Fibroblast of pulmonary artery (primary cell): ENCODE measurements at regions not wholly inside any gene's neighbourhood (a gene's known extent, or its start where the extent isn't known, plus 50 kb on each side); places are given as distances from the start of the nearest gene placed in this dataset.

Experiments used
- DNase-seq: peaks from one replicate; pipeline ENCODE4 v3.0.0-alpha.2; 2010; ENCODE audit warnings: low read depth
- H3K4me3 ChIP-seq: replicated peaks from 2 replicates; pipeline ENCODE4 v1.5.1; 2011; ENCODE audit warnings: low read depth, mild to moderate bottlenecking, control low read depth, low read length, moderate library complexity
- TF ChIP-seq, protein P1 (sequence below): IDR thresholded peaks from 2 replicates; pipeline ENCODE4 v1.5.1; 2011; ENCODE audit warnings: mild to moderate bottlenecking, control low read depth, low read length, inconsistent platforms; ENCODE audit errors: missing control alignments

DNA sequence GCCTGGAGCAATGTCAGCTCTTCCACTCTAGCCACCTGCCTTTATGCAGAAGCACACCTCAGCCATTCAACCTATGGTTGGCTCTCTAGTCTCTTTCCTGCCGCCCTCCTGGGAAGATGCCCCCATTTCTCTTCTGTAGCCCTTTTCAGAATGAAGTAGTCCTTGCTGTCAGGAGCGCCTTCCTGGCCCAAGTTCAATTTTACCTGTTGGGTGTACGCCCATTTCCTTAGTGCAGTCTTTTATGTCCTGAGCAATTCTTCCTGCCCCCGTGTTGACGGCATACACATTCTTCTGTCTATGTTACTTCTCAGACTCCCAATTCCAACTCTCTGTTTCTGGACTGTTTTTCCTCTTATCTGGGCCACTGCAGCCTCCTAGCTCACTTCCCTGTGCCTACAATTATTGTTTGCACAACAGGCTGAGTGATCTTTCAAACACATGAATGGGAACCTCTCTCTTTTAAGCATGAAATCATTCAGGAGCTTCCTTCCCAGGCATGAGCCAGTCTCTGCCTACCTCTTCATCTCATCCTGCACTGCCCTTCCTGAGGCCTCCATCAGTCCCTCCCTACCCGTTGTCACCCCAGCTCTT, 389.2 kb downstream of the CD83 start:
- H3K4me3 ChIP-seq = no peak overlapping the region
- TF ChIP-seq, protein P1, sequence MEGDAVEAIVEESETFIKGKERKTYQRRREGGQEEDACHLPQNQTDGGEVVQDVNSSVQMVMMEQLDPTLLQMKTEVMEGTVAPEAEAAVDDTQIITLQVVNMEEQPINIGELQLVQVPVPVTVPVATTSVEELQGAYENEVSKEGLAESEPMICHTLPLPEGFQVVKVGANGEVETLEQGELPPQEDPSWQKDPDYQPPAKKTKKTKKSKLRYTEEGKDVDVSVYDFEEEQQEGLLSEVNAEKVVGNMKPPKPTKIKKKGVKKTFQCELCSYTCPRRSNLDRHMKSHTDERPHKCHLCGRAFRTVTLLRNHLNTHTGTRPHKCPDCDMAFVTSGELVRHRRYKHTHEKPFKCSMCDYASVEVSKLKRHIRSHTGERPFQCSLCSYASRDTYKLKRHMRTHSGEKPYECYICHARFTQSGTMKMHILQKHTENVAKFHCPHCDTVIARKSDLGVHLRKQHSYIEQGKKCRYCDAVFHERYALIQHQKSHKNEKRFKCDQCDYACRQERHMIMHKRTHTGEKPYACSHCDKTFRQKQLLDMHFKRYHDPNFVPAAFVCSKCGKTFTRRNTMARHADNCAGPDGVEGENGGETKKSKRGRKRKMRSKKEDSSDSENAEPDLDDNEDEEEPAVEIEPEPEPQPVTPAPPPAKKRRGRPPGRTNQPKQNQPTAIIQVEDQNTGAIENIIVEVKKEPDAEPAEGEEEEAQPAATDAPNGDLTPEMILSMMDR = no peak
- DNase-seq = no peak

DNA sequence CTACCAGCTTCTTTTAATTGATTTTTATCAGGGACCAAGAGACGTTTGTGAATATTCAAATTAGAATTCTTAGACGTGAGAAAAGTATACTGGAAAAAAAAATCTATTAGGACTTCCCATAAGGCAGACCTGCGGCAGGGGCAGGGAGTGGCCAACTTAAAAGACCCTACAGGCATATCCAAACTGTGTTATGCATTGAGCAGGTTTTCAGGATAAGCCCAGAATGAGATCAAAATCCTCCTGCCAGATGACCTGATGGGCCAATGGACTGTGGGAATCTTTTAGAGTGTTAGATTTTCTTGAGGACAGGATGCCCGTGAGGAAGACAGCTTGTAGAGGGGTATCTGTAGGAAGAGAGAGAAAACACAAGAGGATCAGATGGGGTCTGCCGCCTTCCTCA, 391.5 kb downstream of the CD83 start:
- TF ChIP-seq, protein P1 = no peak
- H3K4me3 ChIP-seq = no peak overlapping the region
- DNase-seq = no peak

DNA sequence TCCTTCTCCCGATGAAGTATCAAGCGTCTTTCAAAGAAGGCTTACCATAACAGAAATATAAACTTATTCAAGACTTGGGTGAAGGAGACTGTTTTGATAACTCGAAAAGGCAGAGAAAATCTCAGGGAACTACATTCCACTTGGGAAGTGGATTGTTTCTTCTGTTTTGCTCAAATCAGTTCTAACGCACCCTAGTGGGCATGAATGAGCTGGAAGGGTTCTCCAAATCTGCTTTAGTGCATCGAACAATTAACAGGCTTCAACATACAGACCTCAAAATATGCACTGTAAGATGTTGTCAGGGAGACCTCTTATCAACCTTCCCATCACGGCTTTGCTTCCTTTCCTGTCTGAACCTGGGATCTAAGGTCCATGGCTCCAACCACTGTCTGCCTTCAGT, 392.5 kb downstream of the CD83 start:
- DNase-seq = no peak
- TF ChIP-seq, protein P1 = no peak
- H3K4me3 ChIP-seq = no peak overlapping the region

DNA sequence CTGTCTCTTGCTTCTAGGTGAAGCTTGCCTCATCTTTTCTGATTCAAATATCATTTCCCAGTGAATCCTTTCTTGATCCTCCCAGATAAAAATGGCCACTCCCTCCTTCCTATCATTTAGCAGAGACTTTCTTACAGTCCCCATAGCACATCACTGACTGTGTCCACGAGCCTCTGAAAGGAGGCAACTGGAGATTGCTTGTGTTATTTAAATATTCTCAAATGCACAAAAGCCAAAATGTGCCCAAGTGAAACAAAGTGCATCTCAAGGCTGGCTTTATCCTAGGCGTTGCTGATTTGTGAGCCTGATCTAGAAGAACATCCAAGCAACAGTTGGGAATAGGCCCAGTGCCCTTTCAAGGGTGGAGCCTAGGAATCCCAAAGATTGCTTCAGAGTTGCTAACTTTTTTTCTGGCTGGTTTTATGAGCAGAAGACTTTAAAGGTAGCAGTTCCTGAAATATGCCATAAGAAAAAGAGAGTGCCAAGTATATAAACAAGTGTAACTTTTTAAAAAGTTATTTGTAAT, 393.6 kb downstream of the CD83 start:
- H3K4me3 ChIP-seq = no peak overlapping the region
- DNase-seq = no peak
- TF ChIP-seq, protein P1 = no peak

DNA sequence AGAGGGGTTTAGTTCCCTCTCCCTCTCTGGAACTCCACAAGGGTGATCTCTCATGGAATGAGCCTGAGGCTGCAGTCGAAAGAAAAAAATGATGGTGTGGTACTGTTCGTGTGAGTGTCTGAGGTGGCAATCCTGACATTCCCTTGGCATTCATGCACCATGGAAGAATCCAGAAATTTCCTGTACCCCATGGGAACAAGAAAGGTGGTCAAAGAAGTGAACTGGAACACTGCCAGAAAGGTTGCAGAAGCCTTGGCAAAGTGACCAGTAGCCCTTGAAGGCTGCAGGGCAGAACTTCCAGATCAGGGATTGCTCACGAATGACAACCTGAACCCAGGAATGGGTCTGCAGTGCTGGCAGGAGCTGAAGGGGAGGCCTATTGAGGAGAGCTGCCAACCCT, 394.7 kb downstream of the CD83 start:
- TF ChIP-seq, protein P1 = no peak
- H3K4me3 ChIP-seq = no peak overlapping the region
- DNase-seq = no peak

DNA sequence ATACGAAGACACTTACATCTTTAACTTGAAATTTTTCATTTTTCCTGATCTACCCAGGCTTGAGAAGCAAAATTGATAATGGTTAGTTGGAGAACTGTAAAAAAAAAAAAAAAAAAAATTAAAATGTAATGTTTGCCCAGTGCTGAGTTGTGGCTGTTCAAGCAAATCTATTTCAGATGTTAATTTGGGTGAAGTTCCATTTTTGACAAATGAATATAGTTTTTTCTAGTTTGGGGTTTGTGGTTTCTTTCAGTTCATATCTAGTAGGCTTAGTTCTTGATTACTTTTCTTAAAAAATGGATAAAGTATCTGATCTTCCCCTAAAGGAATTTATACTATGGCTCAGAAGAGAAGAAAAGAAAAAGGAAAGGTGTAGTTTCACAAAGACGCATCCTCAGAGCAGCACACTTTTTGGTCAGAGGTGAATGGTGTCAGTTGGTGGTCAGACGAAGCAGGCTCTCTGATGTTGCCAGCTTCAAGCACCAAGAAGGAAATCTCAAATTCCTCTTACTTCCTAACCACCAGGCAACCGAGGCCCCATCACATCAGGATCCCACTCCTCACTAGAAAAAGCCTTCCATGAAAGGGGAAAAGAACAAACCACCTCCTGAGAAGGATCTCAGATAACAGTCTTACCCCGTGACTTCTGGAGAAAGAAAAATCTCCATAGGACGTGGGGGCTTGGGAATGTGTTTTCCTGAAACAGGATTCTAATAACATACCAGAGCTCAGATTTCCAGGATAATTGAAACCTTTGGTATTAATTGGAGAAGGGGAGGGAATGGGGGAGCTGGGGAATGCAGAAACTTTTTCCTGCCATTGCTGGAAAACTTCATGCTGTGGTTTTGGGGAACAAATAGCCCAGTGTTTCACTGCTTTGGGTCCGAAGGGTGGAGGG, 396.2 kb downstream of the CD83 start:
- no peak overlapping the region for H3K4me3 ChIP-seq
- TF ChIP-seq, protein P1 = no peak
- no peak for DNase-seq
